Brain microvascular endothelial cell (primary cell): ENCODE measurements at regions not wholly inside any gene's neighbourhood (a gene's known extent, or its start where the extent isn't known, plus 50 kb on each side); places are given as distances from the start of the nearest gene placed in this dataset.
"Not testable (repeated sequence)": the region's sequence is repeated elsewhere in the genome, so short reads cannot be mapped to it uniquely, and the experiment has no call there.

Experiments
- DNase-seq: peaks from one replicate; pipeline ENCODE4 v3.0.0-alpha.2; 2020
- H3K27ac ChIP-seq: fragments of 250-450 bp; sonication (Bioruptor Pico); 2 replicates; pipeline ENCODE4 v1.5.1; 2020; ENCODE audit warnings: mild to moderate bottlenecking, moderate library complexity
- H3K27me3 ChIP-seq: fragments of 250-450 bp; sonication (Bioruptor Pico); replicated peaks from 2 replicates; pipeline ENCODE4 v1.5.1; 2020; ENCODE audit warnings: mild to moderate bottlenecking
- H3K36me3 ChIP-seq: fragments of 250-450 bp; sonication (Bioruptor Pico); replicated peaks from 2 replicates; pipeline ENCODE4 v1.5.1; 2020; ENCODE audit warnings: mild to moderate bottlenecking
- H3K4me3 ChIP-seq: 2 replicates; pipeline ENCODE4 v1.5.1; 2011; ENCODE audit warnings: low read depth, mild to moderate bottlenecking, control low read depth, low read length, moderate library complexity
- in situ Hi-C: cut with HindIII; loops from 2 replicates; pipeline ENCODE4 v1.10.0; 2017; ENCODE audit warnings: low sequenced_read_pairs, low pct_ligation_motif_present
- TF ChIP-seq, protein P1 (sequence below): IDR thresholded peaks from 2 replicates; pipeline ENCODE4 v1.5.1; 2011; ENCODE audit warnings: low read depth, mild to moderate bottlenecking, moderate library complexity, low read length, control low read depth, inconsistent platforms; ENCODE audit errors: missing control alignments

DNA sequence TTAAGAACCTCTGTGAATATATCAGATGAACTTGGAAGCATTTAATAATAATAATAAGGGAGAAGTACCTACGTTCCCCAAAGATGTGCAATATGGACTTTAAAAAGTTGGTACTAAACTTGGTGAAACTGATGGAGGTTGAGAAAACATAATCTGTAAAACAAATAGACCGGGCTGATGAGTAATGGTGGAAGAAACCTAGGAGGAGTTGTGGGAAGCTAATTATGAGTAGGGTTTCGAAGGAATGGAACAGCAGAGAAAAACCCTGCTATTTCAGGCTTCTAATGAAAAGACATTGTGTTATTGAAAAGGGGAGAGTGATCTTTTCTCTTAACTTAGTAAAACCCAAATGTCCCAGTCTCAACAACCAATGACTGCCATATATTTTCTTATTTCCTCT is 229.3 kb downstream of the PCSK1 start:
- H3K36me3 ChIP-seq = no peaks in the 10 kb centered on the region
- H3K4me3 ChIP-seq = no peak overlapping the region
- no peak for DNase-seq
- in situ Hi-C loops = no loop called here
- TF ChIP-seq, protein P1, sequence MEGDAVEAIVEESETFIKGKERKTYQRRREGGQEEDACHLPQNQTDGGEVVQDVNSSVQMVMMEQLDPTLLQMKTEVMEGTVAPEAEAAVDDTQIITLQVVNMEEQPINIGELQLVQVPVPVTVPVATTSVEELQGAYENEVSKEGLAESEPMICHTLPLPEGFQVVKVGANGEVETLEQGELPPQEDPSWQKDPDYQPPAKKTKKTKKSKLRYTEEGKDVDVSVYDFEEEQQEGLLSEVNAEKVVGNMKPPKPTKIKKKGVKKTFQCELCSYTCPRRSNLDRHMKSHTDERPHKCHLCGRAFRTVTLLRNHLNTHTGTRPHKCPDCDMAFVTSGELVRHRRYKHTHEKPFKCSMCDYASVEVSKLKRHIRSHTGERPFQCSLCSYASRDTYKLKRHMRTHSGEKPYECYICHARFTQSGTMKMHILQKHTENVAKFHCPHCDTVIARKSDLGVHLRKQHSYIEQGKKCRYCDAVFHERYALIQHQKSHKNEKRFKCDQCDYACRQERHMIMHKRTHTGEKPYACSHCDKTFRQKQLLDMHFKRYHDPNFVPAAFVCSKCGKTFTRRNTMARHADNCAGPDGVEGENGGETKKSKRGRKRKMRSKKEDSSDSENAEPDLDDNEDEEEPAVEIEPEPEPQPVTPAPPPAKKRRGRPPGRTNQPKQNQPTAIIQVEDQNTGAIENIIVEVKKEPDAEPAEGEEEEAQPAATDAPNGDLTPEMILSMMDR = no peak
- H3K27ac ChIP-seq = no peak overlapping the region
- no peaks in the 10 kb centered on the region for H3K27me3 ChIP-seq

DNA sequence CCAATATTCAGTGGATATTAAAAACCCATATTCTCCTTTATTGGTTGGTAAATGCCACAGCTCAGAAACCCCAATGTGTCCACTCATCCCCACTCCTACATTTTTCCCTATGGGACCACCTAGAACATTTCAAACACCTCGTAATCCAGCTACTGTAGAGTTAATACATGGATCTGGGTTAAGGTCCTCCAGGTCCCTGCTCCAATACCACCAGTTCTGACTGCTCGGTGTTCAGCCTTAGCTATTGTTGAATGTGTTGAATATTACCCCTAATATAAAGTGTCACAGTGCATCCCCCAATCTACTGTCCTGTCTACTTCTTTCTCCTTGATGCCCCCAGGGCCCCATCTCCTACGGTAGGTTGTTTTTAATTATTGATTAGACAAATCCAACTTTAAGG is 231.5 kb downstream of the PCSK1 start:
- H3K36me3 ChIP-seq = no peaks in the 10 kb centered on the region
- no peak overlapping the region for H3K27ac ChIP-seq
- TF ChIP-seq, protein P1 = no peak
- in situ Hi-C loops = no loop called here
- DNase-seq = no peak
- no peaks in the 10 kb centered on the region for H3K27me3 ChIP-seq
- no peak overlapping the region for H3K4me3 ChIP-seq

DNA sequence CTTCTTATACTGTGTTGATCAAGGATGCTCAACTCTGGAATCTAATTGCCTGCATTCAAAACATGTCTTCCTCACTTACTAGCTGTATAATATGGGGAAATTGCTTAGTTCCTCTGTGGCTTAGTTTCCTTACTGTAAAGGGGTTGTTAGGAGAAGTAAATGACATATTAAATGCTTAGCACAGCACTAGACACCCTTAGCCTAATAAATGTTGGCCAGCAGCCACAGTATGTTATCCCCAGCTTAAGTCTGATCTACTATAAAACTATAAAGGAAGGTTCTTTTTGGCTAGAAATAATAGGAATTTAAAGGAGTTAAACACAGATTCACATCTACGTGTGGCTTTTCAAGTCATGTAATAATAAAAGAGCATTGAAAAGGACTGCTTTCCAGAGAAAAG is 232.4 kb downstream of the PCSK1 start:
- in situ Hi-C loops = no loop called here
- H3K36me3 ChIP-seq = no peaks in the 10 kb centered on the region
- H3K4me3 ChIP-seq = no peak overlapping the region
- H3K27ac ChIP-seq = no peak overlapping the region
- no peak for DNase-seq
- H3K27me3 ChIP-seq = no peaks in the 10 kb centered on the region
- TF ChIP-seq, protein P1 = no peak

DNA sequence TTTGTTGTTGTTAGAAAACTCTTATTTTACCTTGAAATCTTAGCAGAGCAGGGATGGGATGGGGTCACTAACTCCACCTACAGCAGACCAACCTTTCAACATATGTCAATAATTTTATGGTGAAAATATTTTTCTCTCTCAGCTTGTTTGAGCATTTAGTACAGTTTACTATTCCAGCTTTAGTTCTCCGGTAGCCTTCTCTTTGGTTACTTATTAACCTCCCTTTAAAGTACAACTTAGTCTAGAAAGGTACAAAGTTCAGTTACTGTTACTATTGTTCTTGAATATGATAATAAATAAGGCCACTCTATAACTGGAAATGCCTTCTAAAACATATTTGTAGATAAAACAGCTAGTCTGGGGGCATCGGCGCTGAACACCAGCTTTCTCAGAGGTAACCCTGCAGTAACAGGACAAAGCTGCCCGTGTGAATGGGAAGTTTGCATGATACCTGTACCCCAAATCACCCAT is 233.3 kb downstream of the PCSK1 start:
- H3K27ac ChIP-seq = no peak overlapping the region
- no peaks in the 10 kb centered on the region for H3K36me3 ChIP-seq
- no peaks in the 10 kb centered on the region for H3K27me3 ChIP-seq
- DNase-seq = no peak
- TF ChIP-seq, protein P1 = no peak
- in situ Hi-C loops = no loop called here
- no peak overlapping the region for H3K4me3 ChIP-seq

DNA sequence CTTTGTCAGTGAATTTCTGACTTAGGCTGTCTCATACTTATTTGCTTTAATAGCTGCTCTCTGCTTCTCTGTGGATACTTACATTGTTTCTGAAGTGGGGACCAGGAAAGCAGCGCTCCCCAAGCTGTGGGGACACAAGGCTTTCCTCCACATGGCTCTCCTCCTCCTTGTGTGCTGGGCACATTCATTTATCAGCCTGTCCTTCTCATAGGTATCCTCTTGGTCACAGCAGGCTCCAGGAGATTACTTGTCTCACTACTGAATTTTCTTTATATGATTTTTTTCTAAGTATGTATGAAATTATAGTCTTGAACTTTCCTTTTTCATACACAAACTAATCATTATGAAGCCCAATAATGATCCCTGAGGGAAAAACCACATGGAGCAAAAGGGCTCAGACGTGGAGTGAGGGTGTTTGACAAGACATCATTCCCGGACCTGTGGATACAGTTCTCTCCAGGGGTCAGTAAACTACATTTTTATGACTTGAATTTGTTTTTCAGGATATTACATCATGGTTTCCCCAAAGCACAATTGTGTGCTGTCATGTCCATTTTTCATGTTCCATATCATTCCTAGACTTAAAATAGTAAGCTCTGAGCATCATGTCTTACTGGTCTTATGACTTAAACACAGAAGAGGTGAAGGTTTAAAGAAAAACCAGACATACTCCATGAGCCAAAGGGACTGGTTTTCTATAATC is 234.5 kb downstream of the PCSK1 start:
- no peak overlapping the region for H3K4me3 ChIP-seq
- no peaks in the 10 kb centered on the region for H3K36me3 ChIP-seq
- H3K27ac ChIP-seq = no peak overlapping the region
- H3K27me3 ChIP-seq = no peaks in the 10 kb centered on the region
- in situ Hi-C loops = no loop called here
- no peak for DNase-seq
- TF ChIP-seq, protein P1 = no peak

DNA sequence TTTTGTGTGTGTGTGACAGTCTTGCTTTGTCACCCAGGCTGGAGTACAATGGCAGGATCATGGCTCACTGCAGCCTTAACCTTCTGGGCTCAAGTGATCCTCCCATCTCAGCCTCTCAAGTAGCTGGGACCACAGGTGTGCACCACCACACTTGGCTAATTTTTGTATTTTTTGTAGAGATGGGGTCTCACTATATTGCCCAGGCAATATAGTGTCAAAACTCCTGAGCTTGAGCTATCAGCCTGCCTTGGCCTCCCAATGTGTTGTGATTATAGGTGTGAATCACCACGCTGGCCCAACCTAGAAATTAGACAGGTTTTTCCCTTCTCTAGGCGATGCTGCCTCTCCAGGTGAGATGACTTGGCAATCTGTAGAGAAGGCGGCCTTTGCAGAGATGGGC is 235.3 kb downstream of the PCSK1 start:
- H3K27me3 ChIP-seq, DNase-seq, H3K36me3 ChIP-seq, H3K27ac ChIP-seq, in situ Hi-C loops, H3K4me3 ChIP-seq: not testable (repeated sequence)
